Smooth muscle cell (in vitro differentiated cells): ENCODE measurements at regions not wholly inside any gene's neighbourhood (a gene's known extent, or its start where the extent isn't known, plus 50 kb on each side); places are given as distances from the start of the nearest gene placed in this dataset.

Source experiments
- DNase-seq: peaks from one replicate; lab custom pipeline; 2025; ENCODE audit not compliant: unreplicated experiment; lab: John Stamatoyannopoulos, UW
- H2AFZ ChIP-seq: fragments of 200-600 bp; sonication (generic); 2 replicates; pipeline ENCODE4 v1.6.0; 2016; ENCODE audit warnings: antibody characterized with exemption, low read depth, mild to moderate bottlenecking
- H3F3A ChIP-seq: fragments of 200-600 bp; sonication (generic); 2 replicates; pipeline ENCODE4 v1.6.0; 2017; ENCODE audit warnings: antibody characterized with exemption, low read depth
- H3K27ac ChIP-seq: fragments of 200-600 bp; sonication (generic); 2 replicates; pipeline ENCODE4 v1.5.1; 2016; ENCODE audit warnings: low read depth, mild to moderate bottlenecking
- H3K27me3 ChIP-seq: fragments of 200-600 bp; sonication (generic); 2 replicates; pipeline ENCODE4 v1.6.1; 2016; ENCODE audit warnings: low read depth, mild to moderate bottlenecking
- H3K36me3 ChIP-seq: fragments of 200-600 bp; sonication (generic); 2 replicates; pipeline ENCODE4 v1.5.1; 2016; ENCODE audit warnings: low read depth
- H3K4me1 ChIP-seq: fragments of 200-600 bp; sonication (generic); 2 replicates; pipeline ENCODE4 v1.5.1; 2016; ENCODE audit warnings: low read depth
- H3K4me2 ChIP-seq: fragments of 200-600 bp; sonication (generic); 2 replicates; pipeline ENCODE4 v1.6.0; 2016; ENCODE audit warnings: mild to moderate bottlenecking
- H3K4me3 ChIP-seq: fragments of 200-600 bp; sonication (generic); 2 replicates; pipeline ENCODE4 v1.5.1; 2016; ENCODE audit warnings: mild to moderate bottlenecking
- H3K79me2 ChIP-seq: fragments of 200-600 bp; sonication (generic); 2 replicates; pipeline ENCODE4 v1.6.0; 2016; ENCODE audit warnings: low read depth, mild to moderate bottlenecking
- H3K9ac ChIP-seq: fragments of 200-600 bp; sonication (generic); 2 replicates; pipeline ENCODE4 v1.6.0; 2016; ENCODE audit warnings: low read depth
- H3K9me3 ChIP-seq: fragments of 200-600 bp; sonication (generic); replicated peaks from 2 replicates; pipeline ENCODE4 v1.5.1; 2016; ENCODE audit warnings: low read depth
- H4K20me1 ChIP-seq: fragments of 200-600 bp; sonication (generic); 2 replicates; pipeline ENCODE4 v1.6.0; 2016; ENCODE audit warnings: low read depth
- WGBS: methylation state at CpG from one replicate; pipeline ENCODE4 v1.1.7; 2016; ENCODE audit warnings: low lambda C conversion rate; 5-methylcytosine and 5-hydroxymethylcytosine counted together
- TF ChIP-seq, protein P1 (sequence below): fragments of 200-600 bp; sonication (generic); IDR thresholded peaks from 2 replicates; pipeline ENCODE4 v1.5.1; 2017; ENCODE audit warnings: borderline replicate concordance, mild to moderate bottlenecking, antibody characterized with exemption; ENCODE audit not compliant: insufficient read depth, poor library complexity, severe bottlenecking

DNA sequence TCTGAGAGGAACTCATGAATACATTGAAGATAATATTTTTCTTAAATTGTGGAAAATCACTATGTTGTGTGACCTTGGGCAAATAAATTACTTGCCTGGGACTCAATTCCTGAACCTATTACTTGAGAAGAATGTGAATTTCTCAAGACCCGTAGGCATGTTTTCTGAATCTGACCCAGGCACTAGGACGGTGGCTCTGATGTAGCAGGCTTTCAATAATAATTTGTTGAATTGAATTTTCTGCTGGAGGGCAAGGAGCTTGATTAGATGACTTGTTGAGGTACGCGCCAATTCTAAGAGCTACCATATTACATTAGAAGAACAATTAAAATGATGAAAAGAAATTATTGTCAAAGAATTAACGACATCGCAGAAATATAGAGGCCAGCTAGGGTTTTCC lies 150.2 kb upstream of the LRRC3B start:
- H3K79me2 ChIP-seq, result no peaks in the 10 kb centered on the region
- no peak for DNase-seq
- H3K36me3 ChIP-seq, result no peaks in the 10 kb centered on the region
- no peaks in the 10 kb centered on the region for H3K27me3 ChIP-seq
- no peak overlapping the region for H3K9ac ChIP-seq
- no peaks in the 10 kb centered on the region for H3F3A ChIP-seq
- H3K4me2 ChIP-seq, result no peak overlapping the region
- H4K20me1 ChIP-seq, result no peaks in the 10 kb centered on the region
- H3K4me1 ChIP-seq, result no peaks in the 10 kb centered on the region
- H3K9me3 ChIP-seq, result no peaks in the 10 kb centered on the region
- no peak overlapping the region for H3K27ac ChIP-seq
- TF ChIP-seq, protein P1, sequence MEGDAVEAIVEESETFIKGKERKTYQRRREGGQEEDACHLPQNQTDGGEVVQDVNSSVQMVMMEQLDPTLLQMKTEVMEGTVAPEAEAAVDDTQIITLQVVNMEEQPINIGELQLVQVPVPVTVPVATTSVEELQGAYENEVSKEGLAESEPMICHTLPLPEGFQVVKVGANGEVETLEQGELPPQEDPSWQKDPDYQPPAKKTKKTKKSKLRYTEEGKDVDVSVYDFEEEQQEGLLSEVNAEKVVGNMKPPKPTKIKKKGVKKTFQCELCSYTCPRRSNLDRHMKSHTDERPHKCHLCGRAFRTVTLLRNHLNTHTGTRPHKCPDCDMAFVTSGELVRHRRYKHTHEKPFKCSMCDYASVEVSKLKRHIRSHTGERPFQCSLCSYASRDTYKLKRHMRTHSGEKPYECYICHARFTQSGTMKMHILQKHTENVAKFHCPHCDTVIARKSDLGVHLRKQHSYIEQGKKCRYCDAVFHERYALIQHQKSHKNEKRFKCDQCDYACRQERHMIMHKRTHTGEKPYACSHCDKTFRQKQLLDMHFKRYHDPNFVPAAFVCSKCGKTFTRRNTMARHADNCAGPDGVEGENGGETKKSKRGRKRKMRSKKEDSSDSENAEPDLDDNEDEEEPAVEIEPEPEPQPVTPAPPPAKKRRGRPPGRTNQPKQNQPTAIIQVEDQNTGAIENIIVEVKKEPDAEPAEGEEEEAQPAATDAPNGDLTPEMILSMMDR, result no peak
- no peak overlapping the region for H3K4me3 ChIP-seq
- no peak overlapping the region for H2AFZ ChIP-seq
- 96% methylated on average over 6 of the region's 6 CpGs for WGBS

DNA sequence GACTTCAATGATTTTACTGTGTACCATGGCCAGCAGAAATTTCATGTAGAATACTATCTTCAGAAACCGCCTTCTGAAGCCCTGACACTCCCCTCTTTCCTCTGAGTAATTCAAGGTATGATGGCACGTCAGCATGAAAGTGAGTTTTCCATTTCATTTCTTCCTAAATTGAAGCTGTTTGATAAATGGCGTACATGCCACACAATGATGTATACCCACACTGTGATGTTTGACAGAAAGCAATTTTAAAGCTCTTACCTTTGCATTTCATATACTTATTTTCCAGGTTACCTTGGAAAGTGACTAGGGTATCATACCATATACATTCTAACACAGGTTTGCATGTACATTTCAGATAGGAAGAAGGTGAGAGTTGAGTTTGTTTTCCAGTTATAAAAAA lies 147.9 kb upstream of the LRRC3B start:
- no peaks in the 10 kb centered on the region for H3K9me3 ChIP-seq
- H4K20me1 ChIP-seq, result no peaks in the 10 kb centered on the region
- H3K79me2 ChIP-seq, result no peaks in the 10 kb centered on the region
- H3K27ac ChIP-seq, result no peak overlapping the region
- H3K27me3 ChIP-seq, result no peaks in the 10 kb centered on the region
- H2AFZ ChIP-seq, result no peak overlapping the region
- H3F3A ChIP-seq, result no peaks in the 10 kb centered on the region
- TF ChIP-seq, protein P1, result no peak
- no peak overlapping the region for H3K4me3 ChIP-seq
- no peaks in the 10 kb centered on the region for H3K4me1 ChIP-seq
- no peaks in the 10 kb centered on the region for H3K36me3 ChIP-seq
- no peak for DNase-seq
- no peak overlapping the region for H3K9ac ChIP-seq
- WGBS, result 90% methylated on average over 3 of the region's 3 CpGs
- H3K4me2 ChIP-seq, result no peak overlapping the region

DNA sequence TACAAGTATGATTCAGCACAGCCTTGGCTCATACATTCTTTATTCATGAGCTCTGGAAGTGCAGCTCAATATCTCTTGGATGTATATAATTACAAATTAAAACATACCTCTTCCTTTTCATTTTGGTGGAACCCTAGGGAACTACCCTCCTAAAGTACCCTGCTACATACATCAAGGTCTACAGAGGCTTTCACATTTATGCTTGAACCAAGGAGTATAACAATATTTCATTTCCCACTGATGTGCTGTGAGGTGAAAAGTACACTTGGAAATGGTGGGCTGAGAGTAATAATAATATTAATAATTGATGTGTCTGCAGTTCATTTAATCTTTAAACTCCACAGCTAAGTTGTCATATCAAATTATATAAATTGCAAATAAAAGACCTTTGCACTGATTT lies 142.2 kb upstream of the LRRC3B start:
- TF ChIP-seq, protein P1, result no peak
- no peaks in the 10 kb centered on the region for H3K36me3 ChIP-seq
- H4K20me1 ChIP-seq, result no peaks in the 10 kb centered on the region
- no peak overlapping the region for H3K4me2 ChIP-seq
- no peaks in the 10 kb centered on the region for H3K79me2 ChIP-seq
- no peak overlapping the region for H2AFZ ChIP-seq
- H3K27ac ChIP-seq, result no peak overlapping the region
- H3K4me3 ChIP-seq, result no peak overlapping the region
- no peaks in the 10 kb centered on the region for H3K9me3 ChIP-seq
- H3K27me3 ChIP-seq, result no peaks in the 10 kb centered on the region
- no peak overlapping the region for H3K9ac ChIP-seq
- H3K4me1 ChIP-seq, result no peaks in the 10 kb centered on the region
- no peaks in the 10 kb centered on the region for H3F3A ChIP-seq
- DNase-seq, result no peak

DNA sequence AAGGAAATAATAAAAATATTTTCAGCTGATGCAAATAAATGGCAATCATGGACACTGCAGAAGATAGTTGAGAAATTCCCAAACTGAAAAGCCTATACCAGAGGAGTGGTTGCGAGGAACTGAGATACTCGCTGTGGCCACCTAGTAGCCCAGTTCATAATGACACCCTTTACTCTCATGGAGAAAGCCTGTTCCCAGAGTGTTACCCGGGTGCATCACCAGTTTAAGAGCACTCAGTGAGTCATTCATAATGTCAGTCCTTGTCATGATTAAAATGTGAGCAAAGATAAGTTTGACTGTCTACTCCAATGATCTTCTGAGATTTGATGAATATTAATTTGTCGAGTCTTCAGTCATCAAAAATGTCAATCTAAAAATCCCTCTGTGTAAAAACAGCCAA lies 138.4 kb upstream of the LRRC3B start:
- no peaks in the 10 kb centered on the region for H3K4me1 ChIP-seq
- no peak for DNase-seq
- H3K79me2 ChIP-seq, result no peaks in the 10 kb centered on the region
- no peak overlapping the region for H3K27ac ChIP-seq
- WGBS, result 56% methylated on average over 4 of the region's 4 CpGs
- no peak overlapping the region for H3K4me2 ChIP-seq
- H4K20me1 ChIP-seq, result no peaks in the 10 kb centered on the region
- H3K9ac ChIP-seq, result no peak overlapping the region
- TF ChIP-seq, protein P1, result no peak
- H3K27me3 ChIP-seq, result no peaks in the 10 kb centered on the region
- no peaks in the 10 kb centered on the region for H3K36me3 ChIP-seq
- no peaks in the 10 kb centered on the region for H3F3A ChIP-seq
- H2AFZ ChIP-seq, result no peak overlapping the region
- no peaks in the 10 kb centered on the region for H3K9me3 ChIP-seq
- H3K4me3 ChIP-seq, result no peak overlapping the region
